ENCODE measurements at regions not wholly inside any gene's neighbourhood (a gene's known extent, or its start where the extent isn't known, plus 50 kb on each side); places are given as distances from the start of the nearest gene placed in this dataset.
"Not testable (repeated sequence)": the region's sequence is repeated elsewhere in the genome, so short reads cannot be mapped to it uniquely, and the experiment has no call there.

DNA sequence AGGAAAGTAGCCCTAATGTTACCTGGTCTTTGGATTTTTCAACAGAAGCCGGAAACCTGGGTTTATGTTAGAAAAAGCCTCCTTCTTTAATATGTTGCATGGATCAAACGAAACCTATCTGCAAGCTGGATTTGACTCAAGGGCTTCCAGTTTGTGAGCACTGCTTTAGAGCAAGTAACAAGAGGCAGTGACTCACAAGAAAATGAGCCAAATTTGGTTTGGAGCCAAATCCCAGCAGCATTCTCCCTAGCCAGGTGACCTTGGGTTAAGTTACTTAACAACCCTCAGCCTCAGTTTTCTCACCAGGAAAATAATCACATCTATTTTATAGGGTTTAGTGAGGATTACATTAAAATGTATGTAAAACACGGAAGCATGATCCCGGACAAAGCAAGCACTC lies 215.2 kb upstream of the PRICKLE2 start:
- in situ Hi-C loops (cut with MboI; ENCODE audit: low pct_unique_long_range_greater_than_20kb, low sequenced_read_pairs): no loop called here
- DNase-seq: no peak

- in situ Hi-C loops (cut with MboI; ENCODE audit: low pct_unique_long_range_greater_than_20kb, low sequenced_read_pairs): no loop called here
- DNase-seq: no peak
Measured at GRCh38 chr3:64438812-64439211, 213.5 kb upstream of the PRICKLE2 start.

GRCh38 chr3:64438066-64438465 lies 212.8 kb upstream of the PRICKLE2 start:
- in situ Hi-C loops (cut with MboI; ENCODE audit: low pct_unique_long_range_greater_than_20kb, low sequenced_read_pairs): no loop called here
- DNase-seq: no peak

DNA sequence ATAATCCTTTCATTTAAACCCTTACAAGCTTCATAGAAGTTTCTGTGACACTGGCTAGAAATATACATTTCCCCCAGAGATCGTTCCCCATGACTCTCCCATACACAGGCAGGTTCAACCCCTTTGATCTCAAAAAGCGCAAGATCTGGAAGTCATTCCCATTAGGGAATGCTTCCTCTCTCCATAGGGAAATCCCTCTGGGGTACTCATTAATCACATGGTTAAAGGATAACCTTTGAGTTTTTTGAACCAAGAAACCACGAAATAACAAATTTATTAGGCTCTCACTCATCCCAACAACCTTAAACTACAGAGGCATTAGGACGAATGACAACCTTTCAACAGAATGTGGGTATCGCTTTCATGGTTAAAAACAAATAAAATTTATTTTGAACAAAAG lies 211.9 kb upstream of the PRICKLE2 start:
- in situ Hi-C loops (cut with MboI; ENCODE audit: low pct_unique_long_range_greater_than_20kb, low sequenced_read_pairs): no loop called here
- no peak for DNase-seq

- in situ Hi-C loops (cut with MboI; ENCODE audit: low pct_unique_long_range_greater_than_20kb, low sequenced_read_pairs); DNase-seq: not testable (repeated sequence)
Measured at GRCh38 chr3:64435023-64435422, 209.8 kb upstream of the PRICKLE2 start.

- DNase-seq: no peak
Measured at GRCh38 chr3:64432870-64433269, 207.6 kb upstream of the PRICKLE2 start.

DNA sequence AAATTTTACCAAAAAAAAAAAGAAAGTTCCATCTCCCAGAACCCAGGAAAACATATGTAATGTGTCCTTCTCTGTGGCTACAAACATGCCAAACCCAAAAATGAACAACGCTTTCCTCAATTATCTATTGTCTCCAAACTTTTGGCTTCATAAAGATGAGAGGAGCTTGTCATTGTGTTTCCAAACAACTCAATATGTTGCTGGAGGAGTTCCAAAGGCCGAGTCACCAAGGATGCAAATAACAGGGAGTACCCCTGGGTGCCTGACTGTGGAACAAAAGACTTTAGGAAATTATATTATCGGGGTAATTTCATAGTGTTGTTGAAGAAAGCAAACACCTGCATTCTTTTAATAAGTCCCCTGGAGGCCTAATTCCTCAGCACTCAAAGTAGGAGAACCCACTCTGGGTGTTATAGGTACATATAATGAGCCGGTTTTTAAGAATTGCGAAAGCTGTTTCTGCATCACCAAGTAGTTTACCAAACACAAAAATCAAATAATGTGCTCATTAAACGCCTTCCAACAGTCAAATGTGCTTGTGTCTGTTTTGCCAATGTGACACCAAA lies 206.3 kb upstream of the PRICKLE2 start:
- in situ Hi-C loops (cut with MboI; ENCODE audit: low pct_unique_long_range_greater_than_20kb, low sequenced_read_pairs): no loop called here
- no peak for DNase-seq

More at GRCh38 chr3:64432870-64433269, 207.6 kb upstream of the PRICKLE2 start:
- in situ Hi-C loops (cut with MboI; ENCODE audit: low pct_unique_long_range_greater_than_20kb, low sequenced_read_pairs): no loop called here

GRCh38 chr3:64427671-64428070 lies 202.4 kb upstream of the PRICKLE2 start:
- no peak for DNase-seq
- in situ Hi-C loops (cut with MboI; ENCODE audit: low pct_unique_long_range_greater_than_20kb, low sequenced_read_pairs): no loop called here

DNA sequence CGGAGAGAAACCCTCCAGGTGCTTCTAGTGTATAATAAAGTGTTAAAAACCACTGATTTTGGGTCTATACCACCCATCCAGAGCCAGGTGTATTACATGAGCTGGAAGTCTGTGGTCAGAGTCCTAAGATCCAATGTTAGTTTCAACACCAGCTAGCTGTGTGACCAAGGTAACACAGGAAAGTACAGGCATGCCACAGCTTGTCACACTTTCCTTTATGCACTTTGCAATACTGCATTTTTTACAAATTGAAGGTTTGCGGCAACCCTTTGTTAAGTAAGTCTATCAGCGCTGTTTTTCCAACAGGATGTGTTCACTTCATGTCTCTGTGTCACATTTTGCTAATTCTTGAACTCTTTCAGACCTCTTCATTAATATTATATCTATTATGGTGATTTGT lies 201.3 kb upstream of the PRICKLE2 start:
- in situ Hi-C loops (cut with MboI; ENCODE audit: low pct_unique_long_range_greater_than_20kb, low sequenced_read_pairs): no loop called here

GRCh38 chr3:64422932-64423331 lies 197.7 kb upstream of the PRICKLE2 start:
- in situ Hi-C loops (cut with MboI; ENCODE audit: low pct_unique_long_range_greater_than_20kb, low sequenced_read_pairs): no loop called here
- no peak for DNase-seq

More for the DNA sequence above, 201.3 kb upstream of the PRICKLE2 start:
- DNase-seq: no peak

DNA sequence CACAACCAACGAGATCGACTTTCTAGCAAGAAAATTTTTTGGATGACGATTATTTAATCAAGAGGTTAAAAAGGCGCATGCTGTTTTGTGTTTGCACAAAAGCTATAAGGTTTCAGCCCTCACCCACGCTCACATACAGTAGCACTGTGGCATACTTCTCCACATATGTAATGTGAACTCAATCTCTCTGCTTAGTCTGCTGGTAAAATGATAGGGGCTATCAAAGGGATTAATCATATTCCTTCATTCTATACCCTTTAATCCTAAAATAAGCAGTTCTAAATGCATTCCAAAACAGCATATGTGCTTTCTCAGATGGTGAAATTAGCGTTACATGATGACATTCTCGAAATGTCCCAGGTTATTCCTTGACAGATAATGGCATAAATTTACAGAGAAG lies 196.9 kb upstream of the PRICKLE2 start:
- in situ Hi-C loops (cut with MboI; ENCODE audit: low pct_unique_long_range_greater_than_20kb, low sequenced_read_pairs): no loop called here
- no peak for DNase-seq

GRCh38 chr3:64417816-64418215 lies 192.6 kb upstream of the PRICKLE2 start:
- in situ Hi-C loops (cut with MboI; ENCODE audit: low pct_unique_long_range_greater_than_20kb, low sequenced_read_pairs): no loop called here
- no peak for DNase-seq

GRCh38 chr3:64414043-64414442 lies 188.8 kb upstream of the PRICKLE2 start:
- no peak for DNase-seq
- in situ Hi-C loops (cut with MboI; ENCODE audit: low pct_unique_long_range_greater_than_20kb, low sequenced_read_pairs): no loop called here

- no peak for DNase-seq
- in situ Hi-C loops (cut with MboI; ENCODE audit: low pct_unique_long_range_greater_than_20kb, low sequenced_read_pairs): no loop called here
Measured at GRCh38 chr3:64411101-64411500, 185.8 kb upstream of the PRICKLE2 start.

GRCh38 chr3:64410226-64410625 lies 185.0 kb upstream of the PRICKLE2 start:
- no peak for DNase-seq
- in situ Hi-C loops (cut with MboI; ENCODE audit: low pct_unique_long_range_greater_than_20kb, low sequenced_read_pairs): no loop called here

- no peak for DNase-seq
- in situ Hi-C loops (cut with MboI; ENCODE audit: low pct_unique_long_range_greater_than_20kb, low sequenced_read_pairs): no loop called here
Measured at GRCh38 chr3:64408770-64409169, 183.5 kb upstream of the PRICKLE2 start.

- no peak for DNase-seq
- in situ Hi-C loops (cut with MboI; ENCODE audit: low pct_unique_long_range_greater_than_20kb, low sequenced_read_pairs): no loop called here
Measured at GRCh38 chr3:64406271-64406670, 181.0 kb upstream of the PRICKLE2 start.

DNA sequence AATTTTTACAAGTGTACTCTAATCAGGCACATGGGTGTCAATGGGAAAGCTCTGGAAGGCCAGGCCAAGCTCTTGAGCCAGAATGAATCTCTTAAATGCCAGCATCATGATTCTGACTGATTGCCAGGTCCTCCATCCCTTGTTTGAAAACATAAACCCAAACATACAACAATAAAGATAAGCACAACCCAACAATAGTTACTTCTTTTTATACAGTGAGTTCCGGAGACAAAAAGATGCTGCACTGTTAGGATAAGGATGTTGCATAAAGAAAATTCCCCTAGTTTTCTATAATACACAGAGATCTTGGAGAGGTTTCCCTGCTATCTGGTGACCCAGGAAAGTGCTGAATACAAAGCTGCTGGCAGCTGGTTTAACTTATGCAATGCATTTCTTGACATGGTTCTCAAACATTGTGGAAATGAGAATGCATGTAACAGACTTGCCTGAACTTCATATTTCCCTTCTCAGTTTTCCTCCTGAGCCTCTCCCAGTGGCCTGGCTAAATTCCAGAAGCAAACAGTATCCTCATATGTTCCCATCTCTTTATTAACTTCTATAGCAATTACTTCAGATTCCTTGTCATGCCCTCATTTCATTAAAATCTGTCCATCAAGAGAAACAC lies 180.1 kb upstream of the PRICKLE2 start:
- no peak for DNase-seq
- in situ Hi-C loops (cut with MboI; ENCODE audit: low pct_unique_long_range_greater_than_20kb, low sequenced_read_pairs): no loop called here

DNA sequence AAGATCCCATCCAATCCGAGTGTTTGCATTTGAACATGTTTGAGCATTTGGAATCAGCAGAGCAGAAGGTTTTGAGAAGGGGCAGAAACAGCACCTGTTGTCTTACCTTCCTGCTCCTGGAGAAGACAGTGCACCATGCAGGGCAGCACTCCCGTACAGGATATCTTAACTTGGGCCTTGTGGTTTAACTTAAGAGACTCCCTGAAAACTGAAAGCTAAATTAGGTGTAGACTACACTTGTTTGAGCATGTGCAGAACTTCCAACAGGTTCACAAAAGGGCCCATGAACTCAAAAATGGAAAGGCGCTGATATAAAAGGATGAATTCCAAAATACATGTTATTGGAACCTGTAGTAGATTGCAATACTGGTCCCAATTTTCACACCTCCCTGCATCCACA lies 175.4 kb upstream of the PRICKLE2 start:
- in situ Hi-C loops (cut with MboI; ENCODE audit: low pct_unique_long_range_greater_than_20kb, low sequenced_read_pairs): no loop called here
- DNase-seq: no peak

DNA sequence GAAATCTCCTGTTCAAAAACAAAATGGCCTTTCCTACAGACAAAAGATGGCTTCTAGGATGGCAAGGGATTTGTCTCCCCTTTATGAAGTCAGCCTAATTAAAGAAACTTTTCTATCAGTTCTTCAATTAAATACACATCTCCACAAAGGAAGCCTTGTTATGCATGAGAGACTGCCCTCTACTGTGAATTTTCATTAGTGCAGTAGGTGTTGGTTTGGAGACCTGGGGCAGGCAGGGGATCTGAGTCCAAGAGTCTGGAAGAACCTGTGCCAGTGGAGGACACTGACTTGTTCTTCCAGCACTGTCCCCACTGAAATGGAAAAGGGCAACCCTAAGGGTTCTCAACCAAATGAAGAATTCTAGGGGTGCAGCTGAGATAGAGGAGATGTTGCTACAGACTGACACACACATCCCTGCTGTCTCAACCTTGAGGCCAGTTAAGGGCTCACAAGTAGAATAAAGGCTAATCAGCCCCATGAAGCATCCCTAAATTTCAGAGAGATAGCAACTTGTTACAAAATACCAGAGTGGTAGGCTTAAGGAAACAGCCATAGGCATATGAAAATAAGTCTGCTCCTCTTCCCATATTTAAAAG lies 174.0 kb upstream of the PRICKLE2 start:
- peak; percentile 24 for DNase-seq
- in situ Hi-C loops (cut with MboI; ENCODE audit: low pct_unique_long_range_greater_than_20kb, low sequenced_read_pairs): no loop called here

DNA sequence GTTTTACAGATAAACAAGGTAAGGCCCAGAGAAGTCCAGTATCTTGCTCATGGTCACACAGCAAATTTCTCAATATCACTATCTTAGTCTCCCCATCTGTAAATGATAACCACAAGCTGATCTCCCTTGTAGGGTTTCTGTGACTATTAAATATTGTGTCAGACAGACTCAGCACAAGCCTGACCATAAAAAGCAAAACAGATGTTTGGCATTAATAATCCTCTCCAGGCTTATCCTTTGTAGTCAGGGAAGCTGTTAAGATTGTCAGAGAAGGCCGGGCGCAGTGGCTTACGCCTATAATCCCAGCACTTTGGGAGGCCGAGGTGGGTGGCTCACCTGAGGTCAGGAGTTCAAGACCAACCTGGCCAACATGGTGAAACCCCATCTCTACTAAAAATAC lies 173.2 kb upstream of the PRICKLE2 start:
- no peak for DNase-seq
- in situ Hi-C loops (cut with MboI; ENCODE audit: low pct_unique_long_range_greater_than_20kb, low sequenced_read_pairs): no loop called here

Measured in KBM-7 (cell line).